ENCODE measurements at regions not wholly inside any gene's neighbourhood (a gene's known extent, or its start where the extent isn't known, plus 50 kb on each side); places are given as distances from the start of the nearest gene placed in this dataset.

DNA sequence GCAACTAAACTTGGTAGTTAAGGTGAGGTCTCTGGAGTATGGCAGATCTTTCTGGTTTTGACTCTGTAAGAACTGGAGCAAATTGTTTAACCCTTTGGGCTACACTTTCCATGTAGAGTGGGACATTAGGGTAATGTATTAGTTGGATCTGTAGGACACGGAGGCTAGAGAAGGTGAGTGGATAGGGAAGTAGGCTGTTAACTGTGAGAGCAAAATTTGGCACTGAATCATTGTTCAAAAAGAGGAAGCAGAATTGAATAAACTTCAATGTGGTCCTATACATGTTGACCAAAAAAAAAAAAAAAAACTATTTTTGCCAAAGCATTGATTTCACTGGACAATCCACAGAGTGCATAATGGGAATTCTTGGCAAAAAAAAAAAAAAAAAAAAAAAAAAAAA is 370.2 kb upstream of the CHORDC1 start:
- TF ChIP-seq EZH2 (IDR thresholded peaks at IDR 0.05; ENCODE audit: borderline replicate concordance, insufficient read depth, low read depth, low read length, poor library complexity, severe bottlenecking), result no peak
- TF ChIP-seq, protein P1, sequence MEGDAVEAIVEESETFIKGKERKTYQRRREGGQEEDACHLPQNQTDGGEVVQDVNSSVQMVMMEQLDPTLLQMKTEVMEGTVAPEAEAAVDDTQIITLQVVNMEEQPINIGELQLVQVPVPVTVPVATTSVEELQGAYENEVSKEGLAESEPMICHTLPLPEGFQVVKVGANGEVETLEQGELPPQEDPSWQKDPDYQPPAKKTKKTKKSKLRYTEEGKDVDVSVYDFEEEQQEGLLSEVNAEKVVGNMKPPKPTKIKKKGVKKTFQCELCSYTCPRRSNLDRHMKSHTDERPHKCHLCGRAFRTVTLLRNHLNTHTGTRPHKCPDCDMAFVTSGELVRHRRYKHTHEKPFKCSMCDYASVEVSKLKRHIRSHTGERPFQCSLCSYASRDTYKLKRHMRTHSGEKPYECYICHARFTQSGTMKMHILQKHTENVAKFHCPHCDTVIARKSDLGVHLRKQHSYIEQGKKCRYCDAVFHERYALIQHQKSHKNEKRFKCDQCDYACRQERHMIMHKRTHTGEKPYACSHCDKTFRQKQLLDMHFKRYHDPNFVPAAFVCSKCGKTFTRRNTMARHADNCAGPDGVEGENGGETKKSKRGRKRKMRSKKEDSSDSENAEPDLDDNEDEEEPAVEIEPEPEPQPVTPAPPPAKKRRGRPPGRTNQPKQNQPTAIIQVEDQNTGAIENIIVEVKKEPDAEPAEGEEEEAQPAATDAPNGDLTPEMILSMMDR (IDR thresholded peaks at IDR 0.05), result no peak
